T follicular helper cell (primary cell): ENCODE measurements at regions not wholly inside any gene's neighbourhood (a gene's known extent, or its start where the extent isn't known, plus 50 kb on each side); places are given as distances from the start of the nearest gene placed in this dataset.
"Not testable (repeated sequence)": the region's sequence is repeated elsewhere in the genome, so short reads cannot be mapped to it uniquely, and the experiment has no call there.

ENCODE experiments used
- DNase-seq: peaks from one replicate; pipeline ENCODE4 v3.0.0-alpha.2; 2020; ENCODE audit warnings: low read depth

DNA sequence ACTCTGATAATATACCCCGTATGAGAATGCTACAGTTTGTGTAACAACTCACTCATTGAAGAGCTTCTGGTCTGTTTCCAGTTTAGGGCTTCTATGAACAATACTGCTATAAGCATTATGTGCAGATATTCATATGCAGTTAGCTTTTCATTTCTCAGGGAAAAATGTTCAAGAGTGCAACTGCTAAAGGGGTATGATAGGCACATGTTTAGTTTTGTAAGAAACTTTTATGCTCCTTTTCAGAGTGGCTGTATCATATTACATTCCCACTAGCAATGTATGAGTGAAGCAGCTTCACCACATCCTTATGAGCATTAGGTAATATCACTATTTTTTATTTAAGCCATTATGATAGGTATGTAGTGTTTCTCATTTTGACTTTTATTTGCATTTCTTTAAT is 182.6 kb upstream of the CXCL12 start:
- DNase-seq: no peak

- DNase-seq: no peak
Measured at GRCh38 chr10:44569193-44570091, 184.5 kb upstream of the CXCL12 start.

DNA sequence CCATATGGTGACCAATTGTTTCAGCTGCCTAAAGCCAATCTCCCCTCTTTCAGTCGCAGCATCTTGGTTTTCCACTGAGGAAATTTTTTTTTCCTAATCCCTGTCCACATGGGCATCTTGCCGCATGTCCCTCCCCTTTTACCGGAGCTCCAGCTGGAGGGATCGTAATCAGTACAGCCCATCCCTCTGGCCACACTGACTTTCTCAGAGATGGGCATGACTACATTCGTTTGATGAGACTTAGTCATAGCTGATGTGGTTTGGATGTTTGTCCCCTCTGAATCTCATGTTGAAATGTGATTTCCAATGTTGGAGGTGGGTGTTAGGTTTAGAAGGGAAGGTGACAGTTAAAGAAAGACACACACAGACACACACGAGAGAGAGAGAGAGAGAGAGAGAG is 186.8 kb upstream of the CXCL12 start:
- no peak for DNase-seq

DNA sequence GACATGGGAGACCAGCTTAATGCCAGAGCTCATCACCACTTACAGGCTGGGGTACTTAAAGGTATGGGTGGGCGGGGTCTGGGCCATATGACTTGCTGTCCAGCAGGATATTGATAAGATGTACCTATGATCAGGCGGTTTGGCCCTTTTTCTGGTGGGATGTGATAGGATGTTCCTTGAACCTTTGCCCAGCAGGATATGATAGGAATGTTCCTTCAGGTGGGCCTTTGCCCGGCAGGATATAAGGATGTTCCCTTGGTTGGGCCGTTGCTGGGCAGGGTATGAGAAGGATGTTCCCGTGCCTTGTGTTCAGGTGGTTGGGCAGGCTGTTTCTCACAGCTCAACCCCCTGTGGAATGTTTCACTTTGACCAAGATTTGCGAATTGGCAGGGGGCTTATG is 187.2 kb upstream of the CXCL12 start:
- DNase-seq: no peak

GRCh38 chr10:44573821-44574220 is 188.9 kb upstream of the CXCL12 start:
- no peak for DNase-seq

- no peak for DNase-seq
Measured at GRCh38 chr10:44574596-44575480, 189.9 kb upstream of the CXCL12 start.

- no peak for DNase-seq
Measured at GRCh38 chr10:44575601-44576380, 190.9 kb upstream of the CXCL12 start.

- no peak for DNase-seq
Measured at GRCh38 chr10:44576702-44577191, 191.8 kb upstream of the CXCL12 start.

- DNase-seq: no peak
Measured at GRCh38 chr10:44577533-44577932, 192.6 kb upstream of the CXCL12 start.

DNA sequence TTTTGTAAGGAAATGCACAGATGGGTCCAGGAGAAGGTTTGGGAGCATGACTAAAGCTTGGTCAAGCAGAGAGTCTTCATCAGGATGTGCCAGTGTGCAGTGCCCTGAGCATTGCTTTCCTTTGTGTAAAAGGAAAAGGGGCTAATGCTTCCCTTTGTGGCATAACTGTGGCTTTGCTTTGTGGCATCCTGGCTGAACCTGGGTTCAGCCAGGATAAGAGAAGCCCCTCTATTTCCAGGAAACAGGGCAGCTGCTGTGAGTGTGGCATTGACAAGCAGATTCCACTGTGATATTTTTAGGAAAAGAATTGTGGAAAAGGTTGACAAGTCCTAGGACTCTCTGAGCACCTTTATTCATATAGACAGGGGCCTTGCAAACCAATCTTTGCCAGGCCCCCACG is 193.4 kb upstream of the CXCL12 start:
- no peak for DNase-seq

DNA sequence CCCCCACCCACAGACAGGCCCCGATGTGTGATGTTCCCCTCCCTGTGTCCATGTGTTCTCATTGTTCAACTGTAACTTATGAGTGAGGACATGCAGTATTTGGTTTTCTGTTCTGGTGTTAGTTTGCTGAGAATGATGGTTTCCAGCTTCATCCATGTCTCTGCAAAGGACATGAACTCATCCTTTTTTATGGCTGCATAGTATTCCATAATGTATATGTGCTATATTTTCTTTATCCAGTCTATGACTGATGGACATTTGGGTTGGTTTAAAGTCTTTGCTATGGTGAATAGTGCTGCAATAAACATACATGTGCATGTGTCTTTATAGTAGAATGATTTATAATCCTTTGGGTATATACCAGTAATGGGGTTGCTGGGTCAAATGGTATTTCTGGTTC is 194.1 kb upstream of the CXCL12 start:
- not testable (repeated sequence) for DNase-seq

DNA sequence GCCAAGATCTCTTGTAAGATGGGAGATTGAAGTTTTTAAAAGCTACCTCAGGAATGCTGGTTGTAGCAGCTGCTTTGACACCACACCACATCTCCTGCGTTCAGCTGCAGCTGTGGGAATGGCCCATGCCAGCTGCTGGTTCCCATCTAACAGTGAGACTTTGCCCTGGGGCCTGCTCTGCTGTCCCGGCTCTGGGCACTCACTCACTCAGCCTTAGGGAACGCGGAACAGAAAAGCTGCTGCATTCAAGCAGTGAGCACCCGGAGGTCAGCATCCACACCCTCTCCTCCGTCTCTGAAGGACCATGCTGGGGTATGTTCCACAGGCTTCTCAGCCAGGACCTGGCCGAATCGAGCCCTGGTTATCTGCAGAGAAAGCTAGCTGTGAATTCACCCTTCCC is 197.1 kb upstream of the CXCL12 start:
- no peak for DNase-seq

GRCh38 chr10:44587488-44588318 is 202.8 kb upstream of the CXCL12 start:
- no peak for DNase-seq

GRCh38 chr10:44589181-44589943 is 204.5 kb upstream of the CXCL12 start:
- DNase-seq: no peak

- no peak for DNase-seq
Measured at GRCh38 chr10:44589944-44590449, 205.1 kb upstream of the CXCL12 start.

DNA sequence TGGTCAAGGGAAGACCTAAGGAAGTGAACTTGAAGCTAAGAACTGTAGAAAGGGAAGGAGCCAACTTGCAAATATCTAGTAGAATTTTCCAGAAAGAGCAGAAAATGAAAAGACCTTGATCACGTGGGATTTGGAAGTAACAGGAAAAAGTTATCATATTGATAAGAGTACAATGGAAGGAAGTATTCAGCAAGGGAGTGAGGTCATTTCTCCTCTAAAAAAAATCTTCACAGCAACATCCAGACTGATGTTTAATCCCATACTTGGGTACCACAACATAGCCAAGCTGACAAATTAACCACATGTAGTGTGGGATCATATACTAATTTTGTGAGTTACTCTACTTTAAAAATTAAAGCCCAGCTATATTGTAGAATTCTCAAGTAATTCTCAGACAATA is 207.0 kb upstream of the CXCL12 start:
- DNase-seq: no peak

- DNase-seq: no peak
Measured at GRCh38 chr10:44593952-44594351, 209.1 kb upstream of the CXCL12 start.

- no peak for DNase-seq
Measured at GRCh38 chr10:44607116-44607515, 222.2 kb upstream of the CXCL12 start.

GRCh38 chr10:44618910-44619309 is 234.0 kb upstream of the CXCL12 start:
- DNase-seq: no peak

DNA sequence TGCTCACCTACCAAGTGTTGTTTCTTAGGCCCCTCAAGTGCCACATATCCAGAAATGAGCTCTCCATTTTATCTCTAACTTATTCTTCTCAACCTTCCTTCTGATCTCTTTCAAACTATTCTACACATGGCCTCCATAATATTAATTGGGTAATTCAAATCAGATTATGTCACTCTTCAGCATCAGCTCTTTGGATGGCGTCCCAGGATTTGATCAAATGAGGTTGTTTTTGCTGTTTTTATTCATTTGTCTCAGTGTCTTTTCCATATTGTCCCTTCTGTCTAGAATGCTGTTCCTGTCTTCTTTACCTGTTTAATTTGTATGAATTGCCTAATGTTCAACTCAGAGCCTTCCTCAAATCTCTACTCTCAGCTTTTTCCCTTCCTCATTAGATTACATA is 234.6 kb upstream of the CXCL12 start:
- no peak for DNase-seq
